Upper lobe of left lung (tissue), 6 donors: ENCODE measurements at regions not wholly inside any gene's neighbourhood (a gene's known extent, or its start where the extent isn't known, plus 50 kb on each side); places are given as distances from the start of the nearest gene placed in this dataset.
A peak's percentile ranks its signal among the peaks of the same experiment; 100 is the strongest.

Experiments used
- ATAC-seq, 2 donors: fragments of 200-7000 bp; cut with Tn5 transposase; one replicate each; pipeline ENCODE4 v1.9.1; 2022; ENCODE audit warnings: mild to moderate bottlenecking in 2 of 2, moderate library complexity in 2 of 2; ENCODE audit not compliant: low FRiP score in 2 of 2
- DNase-seq, 2 donors: peaks; one replicate each; pipeline ENCODE4 v3.0.0-alpha.2; 2019 to 2020
- H3K27ac ChIP-seq, 4 donors: fragments of 200-600 bp; sonication (generic); one replicate each; pipeline ENCODE4 v1.5.1; 2016 to 2019
- H3K27me3 ChIP-seq, 4 donors: fragments of 200-600 bp; sonication (generic); one replicate each; pipeline ENCODE4 v1.5.1; 2017 to 2019
- H3K36me3 ChIP-seq, 4 donors: fragments of 200-600 bp; sonication (generic); one replicate each; pipeline ENCODE4 v1.5.1; 2016 to 2019
- H3K4me1 ChIP-seq, 4 donors: fragments of 200-600 bp; sonication (generic); one replicate each; pipeline ENCODE4 v1.5.1; 2018 to 2019
- H3K4me3 ChIP-seq, 4 donors: fragments of 200-600 bp; sonication (generic); one replicate each; pipeline ENCODE4 v1.5.1; 2017 to 2019; ENCODE audit warnings: mild to moderate bottlenecking in 2 of 4, moderate library complexity in 1 of 4
- H3K9me3 ChIP-seq, 4 donors: fragments of 200-600 bp; sonication (generic); one replicate each; pipeline ENCODE4 v1.5.1; 2018 to 2019
- EP300 ChIP-seq, 4 donors: sonication (generic); formaldehyde crosslinking; IDR thresholded peaks; one replicate each; pipeline ENCODE4 v1.5.1; 2017; ENCODE audit warnings: antibody characterized with exemption in 4 of 4, control low read depth in 2 of 4
- POLR2A ChIP-seq, 4 donors: fragments of 450-650 bp; IDR thresholded peaks; one replicate each; pipeline ENCODE4 v1.5.1; 2016 to 2017; ENCODE audit warnings: antibody characterized with exemption in 4 of 4, mild to moderate bottlenecking in 2 of 4
- POLR2AphosphoS5 ChIP-seq, 2 donors: sonication (generic); formaldehyde crosslinking; IDR thresholded peaks; one replicate each; pipeline ENCODE4 v1.5.1; 2017; ENCODE audit warnings: antibody characterized with exemption in 2 of 2
- WGBS, 2 donors: methylation state at CpG; one replicate each; pipeline ENCODE4 v1.1.5; 2017 to 2018; 5-methylcytosine and 5-hydroxymethylcytosine counted together
- TF ChIP-seq, protein P1 (sequence below), 6 experiments: fragments of 450-650 bp in 4 of 6; fragments of 200-600 bp in 2 of 6; sonication (generic) in 2 of 6; IDR thresholded peaks; one replicate each; pipeline ENCODE4 v1.5.1; 2016 to 2019; ENCODE audit warnings: antibody characterized with exemption in 6 of 6
- donor health status: DM: no; HTN: no; CAD: no; lungs with moderate emphysema.
- donor health status: DM: no; HTN: yes; CAD: no; lungs with severe emphysema.

DNA sequence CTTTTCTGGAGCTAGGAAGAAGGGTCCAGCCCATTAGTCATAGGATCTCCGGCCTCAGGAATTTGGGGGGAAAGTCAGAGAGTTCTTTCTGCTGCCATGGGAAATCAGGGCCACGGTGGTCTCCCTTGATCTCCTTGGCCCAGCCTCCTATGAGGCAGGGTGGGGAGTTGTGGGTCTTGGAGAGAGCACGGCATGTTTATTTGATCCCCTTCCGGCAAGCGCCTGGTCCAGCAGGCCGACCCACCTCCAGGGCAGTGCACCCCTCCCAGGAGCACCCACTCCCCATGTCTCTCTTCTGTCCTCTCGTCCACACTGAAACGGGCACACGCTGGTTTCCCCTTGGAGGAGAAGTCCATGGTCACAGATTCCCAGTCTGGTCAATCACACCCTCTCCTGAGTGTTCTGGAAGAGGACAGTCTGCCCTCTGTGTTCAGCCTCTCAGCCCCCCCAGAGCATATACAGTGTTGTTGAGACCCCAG, 464.6 kb upstream of the HS6ST1 start:
- Histone ChIP-seq H3K9me3 (no peaks in the 10 kb centered on the region), H3K36me3 (no peaks in the 10 kb centered on the region), H3K4me1 (no peaks in the 10 kb centered on the region), H3K27me3 (no peaks in the 10 kb centered on the region), H3K27ac (no peak overlapping the region), H3K4me3 (no peak overlapping the region)
- WGBS, 2 donors: 80 to 85% methylated on average over 8 to 9 of the region's 9 CpGs
- DNase-seq (peak; percentile 9 to 26), ATAC-seq (no peak)
- TF ChIP-seq, protein P1, sequence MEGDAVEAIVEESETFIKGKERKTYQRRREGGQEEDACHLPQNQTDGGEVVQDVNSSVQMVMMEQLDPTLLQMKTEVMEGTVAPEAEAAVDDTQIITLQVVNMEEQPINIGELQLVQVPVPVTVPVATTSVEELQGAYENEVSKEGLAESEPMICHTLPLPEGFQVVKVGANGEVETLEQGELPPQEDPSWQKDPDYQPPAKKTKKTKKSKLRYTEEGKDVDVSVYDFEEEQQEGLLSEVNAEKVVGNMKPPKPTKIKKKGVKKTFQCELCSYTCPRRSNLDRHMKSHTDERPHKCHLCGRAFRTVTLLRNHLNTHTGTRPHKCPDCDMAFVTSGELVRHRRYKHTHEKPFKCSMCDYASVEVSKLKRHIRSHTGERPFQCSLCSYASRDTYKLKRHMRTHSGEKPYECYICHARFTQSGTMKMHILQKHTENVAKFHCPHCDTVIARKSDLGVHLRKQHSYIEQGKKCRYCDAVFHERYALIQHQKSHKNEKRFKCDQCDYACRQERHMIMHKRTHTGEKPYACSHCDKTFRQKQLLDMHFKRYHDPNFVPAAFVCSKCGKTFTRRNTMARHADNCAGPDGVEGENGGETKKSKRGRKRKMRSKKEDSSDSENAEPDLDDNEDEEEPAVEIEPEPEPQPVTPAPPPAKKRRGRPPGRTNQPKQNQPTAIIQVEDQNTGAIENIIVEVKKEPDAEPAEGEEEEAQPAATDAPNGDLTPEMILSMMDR (IDR thresholded peaks at IDR 0.05): no peak
- TF ChIP-seq POLR2AphosphoS5 (IDR thresholded peaks at IDR 0.05) (no peak), POLR2A (IDR thresholded peaks at IDR 0.05) (no peak), EP300 (IDR thresholded peaks at IDR 0.05) (no peak)

- H3K4me1 ChIP-seq: no peaks in the 10 kb centered on the region
- TF ChIP-seq POLR2AphosphoS5 (IDR thresholded peaks at IDR 0.05): no peak
- TF ChIP-seq POLR2A (IDR thresholded peaks at IDR 0.05): no peak
- TF ChIP-seq EP300 (IDR thresholded peaks at IDR 0.05): no peak
- TF ChIP-seq, protein P1 (IDR thresholded peaks at IDR 0.05): no peak
- no peak overlapping the region for H3K4me3 ChIP-seq
- 81 to 91% methylated on average over 4 to 10 of the region's 10 CpGs for WGBS, 2 donors
- H3K27ac ChIP-seq: no peak overlapping the region
- ATAC-seq (peak in 1 of 2 donors; percentile 51), DNase-seq (peak in 1 of 2 donors; percentile 60)
- no peaks in the 10 kb centered on the region for H3K9me3 ChIP-seq
- H3K27me3 ChIP-seq: no peaks in the 10 kb centered on the region
- H3K36me3 ChIP-seq: no peaks in the 10 kb centered on the region
These were observed 465.2 kb upstream of the HS6ST1 start for GRCh38 chr2:128783896-128784295.

- no peaks in the 10 kb centered on the region for H3K9me3 ChIP-seq
- ATAC-seq (no peak), DNase-seq (peak in 1 of 2 donors; percentile 39)
- 83 to 84% methylated on average over 16 to 18 of the region's 18 CpGs for WGBS, 2 donors
- TF ChIP-seq, protein P1 (IDR thresholded peaks at IDR 0.05): no peak
- TF ChIP-seq POLR2A (IDR thresholded peaks at IDR 0.05): no peak
- no peaks in the 10 kb centered on the region for H3K4me1 ChIP-seq
- no peak overlapping the region for H3K4me3 ChIP-seq
- no peaks in the 10 kb centered on the region for H3K36me3 ChIP-seq
- H3K27me3 ChIP-seq: no peaks in the 10 kb centered on the region
- H3K27ac ChIP-seq: no peak overlapping the region
These were observed 466.1 kb upstream of the HS6ST1 start for GRCh38 chr2:128784626-128785306.

DNA sequence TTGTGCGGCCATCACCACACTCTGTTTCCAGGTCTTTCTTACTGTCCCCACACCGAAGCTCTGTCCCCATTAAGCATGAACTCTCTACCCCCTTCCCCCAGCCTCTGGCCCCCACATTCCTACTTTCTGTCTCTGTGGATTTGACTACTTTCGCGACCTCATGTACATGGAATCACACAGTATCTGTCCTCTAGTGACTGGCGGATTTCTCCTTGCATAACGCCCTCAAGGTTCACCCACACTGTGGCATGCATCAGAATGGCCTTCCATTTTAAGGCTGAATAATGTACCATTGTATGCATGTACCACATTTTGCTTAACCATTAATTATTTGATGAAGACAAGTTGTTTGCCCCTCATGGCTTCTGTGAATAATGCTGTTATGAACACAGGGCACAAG, 467.6 kb upstream of the HS6ST1 start:
- Histone ChIP-seq H3K27me3 (no peaks in the 10 kb centered on the region), H3K4me1 (no peaks in the 10 kb centered on the region), H3K27ac (no peak overlapping the region), H3K4me3 (no peak overlapping the region), H3K36me3 (no peaks in the 10 kb centered on the region), H3K9me3 (no peaks in the 10 kb centered on the region)
- WGBS, 2 donors: 92 to 94% methylated on average over 6 of the region's 6 CpGs
- no peak for DNase-seq
- ATAC-seq: peak in 1 of 2 donors; percentile 22
- TF ChIP-seq, protein P1 (IDR thresholded peaks at IDR 0.05): no peak
- TF ChIP-seq POLR2AphosphoS5 (IDR thresholded peaks at IDR 0.05): no peak
- no peak for TF ChIP-seq EP300 (IDR thresholded peaks at IDR 0.05)
- TF ChIP-seq POLR2A (IDR thresholded peaks at IDR 0.05): no peak
